Rectal smooth muscle tissue (tissue), 1 donor: ENCODE measurements at regions not wholly inside any gene's neighbourhood (a gene's known extent, or its start where the extent isn't known, plus 50 kb on each side); places are given as distances from the start of the nearest gene placed in this dataset.
A peak's percentile ranks its signal among the peaks of the same experiment; 100 is the strongest.

ENCODE experiments used
- H3K27ac ChIP-seq: one replicate; pipeline ENCODE4 v1.7.0; 2013; ENCODE audit warnings: low read depth, low read length, inconsistent platforms
- H3K27me3 ChIP-seq: one replicate; pipeline ENCODE4 v1.7.0; 2013; ENCODE audit warnings: low read length; ENCODE audit not compliant: control insufficient read depth, insufficient read depth
- H3K36me3 ChIP-seq: one replicate; pipeline ENCODE4 v1.7.0; 2013; ENCODE audit warnings: low read length; ENCODE audit not compliant: control insufficient read depth, insufficient read depth
- H3K4me1 ChIP-seq: one replicate; pipeline ENCODE4 v1.7.0; 2013; ENCODE audit warnings: low read length; ENCODE audit not compliant: control insufficient read depth, insufficient read depth
- H3K4me3 ChIP-seq: one replicate; pipeline ENCODE4 v1.7.0; 2013; ENCODE audit warnings: low read length
- H3K9ac ChIP-seq: one replicate; pipeline ENCODE4 v1.7.0; 2013; ENCODE audit warnings: low read length

DNA sequence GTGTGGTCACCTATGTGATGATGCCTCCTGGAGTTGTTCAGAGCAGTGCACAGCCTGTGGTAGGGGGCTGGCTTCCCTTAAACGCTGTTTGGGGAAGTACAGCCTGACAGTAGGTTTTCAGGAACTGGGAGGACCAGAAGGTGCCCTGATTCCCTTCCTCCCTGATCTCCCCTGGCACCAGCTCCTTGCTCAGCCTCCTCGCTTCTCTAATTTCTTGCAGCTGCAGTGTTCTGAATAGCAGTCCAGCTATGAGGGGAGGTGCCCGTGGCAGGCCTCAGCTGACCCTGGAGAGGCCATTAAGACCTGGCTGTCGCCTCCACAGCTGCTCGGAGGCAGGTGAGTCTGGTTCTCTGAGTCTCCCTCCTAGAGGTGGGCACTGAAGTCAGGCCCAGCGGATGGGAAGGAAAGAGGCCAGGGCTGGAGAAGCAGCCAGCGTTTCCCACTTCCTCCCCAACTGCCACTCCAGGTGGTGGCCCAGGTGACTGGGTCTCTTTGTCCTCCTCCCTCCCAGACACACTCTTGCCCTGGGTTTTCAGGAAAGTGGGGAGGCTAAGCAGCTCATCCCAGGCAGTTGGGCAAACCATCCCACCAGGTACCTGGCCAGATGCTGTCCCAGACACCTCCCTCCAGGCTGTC is 52.0 kb upstream of the RPL11 start:
- H3K27ac ChIP-seq, result no peak overlapping the region
- H3K4me1 ChIP-seq, result no peaks in the 10 kb centered on the region
- no peak overlapping the region for H3K9ac ChIP-seq
- no peak overlapping the region for H3K4me3 ChIP-seq
- H3K27me3 ChIP-seq, result no peaks in the 10 kb centered on the region
- H3K36me3 ChIP-seq, result no peaks in the 10 kb centered on the region

- no peak overlapping the region for H3K27ac ChIP-seq
- no peak overlapping the region for H3K9ac ChIP-seq
- no peaks in the 10 kb centered on the region for H3K27me3 ChIP-seq
- H3K4me3 ChIP-seq, result no peak overlapping the region
- no peaks in the 10 kb centered on the region for H3K4me1 ChIP-seq
- no peaks in the 10 kb centered on the region for H3K36me3 ChIP-seq
Measured at GRCh38 chr1:23638786-23639241, 52.8 kb upstream of the RPL11 start.

- no peaks in the 10 kb centered on the region for H3K4me1 ChIP-seq
- H3K27ac ChIP-seq, result no peak overlapping the region
- no peaks in the 10 kb centered on the region for H3K27me3 ChIP-seq
- no peak overlapping the region for H3K9ac ChIP-seq
- no peaks in the 10 kb centered on the region for H3K36me3 ChIP-seq
- H3K4me3 ChIP-seq, result no peak overlapping the region
Measured at GRCh38 chr1:23638188-23638619, 53.4 kb upstream of the RPL11 start.

GRCh38 chr1:23636009-23636408 is 55.6 kb upstream of the RPL11 start:
- Histone ChIP-seq H3K4me3 (no peak overlapping the region), H3K27me3 (no peaks in the 10 kb centered on the region), H3K27ac (no peak overlapping the region), H3K9ac (no peak overlapping the region), H3K36me3 (no peaks in the 10 kb centered on the region), H3K4me1 (no peaks in the 10 kb centered on the region)

DNA sequence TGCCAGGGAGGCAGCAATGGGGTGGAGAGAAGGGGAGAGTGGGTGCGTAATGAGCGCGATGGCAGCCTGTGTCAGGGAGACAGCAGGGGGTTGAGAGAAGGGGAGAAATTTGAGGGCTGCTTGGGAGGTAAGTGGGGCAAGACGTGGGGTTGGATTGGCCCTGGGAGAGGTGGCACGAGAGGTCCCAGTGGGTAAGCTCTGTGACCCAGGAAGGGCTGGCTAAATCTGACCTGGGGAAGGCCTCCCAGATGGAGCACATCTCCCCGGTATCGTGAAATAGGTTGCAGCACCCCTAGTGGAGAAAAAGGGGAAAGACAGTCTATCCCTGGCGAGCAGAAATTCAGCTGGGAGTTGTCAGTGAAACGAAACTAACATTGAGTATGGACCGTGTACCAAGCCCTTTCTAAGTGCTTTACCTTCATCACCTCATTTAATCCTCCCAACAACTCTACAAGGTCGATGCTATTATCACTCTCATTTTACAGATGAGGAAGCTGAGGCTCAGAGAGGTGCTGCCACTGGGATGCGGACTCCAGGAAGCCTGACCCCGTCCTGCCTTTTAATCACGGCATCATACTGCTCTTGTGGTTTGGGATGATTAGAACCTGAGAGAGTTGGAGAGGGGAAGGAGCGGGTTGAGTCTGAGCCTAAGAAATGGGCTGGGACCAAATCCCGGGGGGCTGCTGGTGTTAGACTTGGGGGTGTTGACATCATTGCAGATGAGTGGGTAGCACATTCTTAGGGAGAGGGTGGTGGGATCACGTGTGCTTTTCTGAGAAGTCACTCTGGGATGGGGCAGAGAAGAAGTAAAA is 56.6 kb upstream of the RPL11 start:
- Histone ChIP-seq H3K4me3 (peak overlapping the region; percentile 57), H3K27ac (peak overlapping the region; percentile 55), H3K27me3 (no peaks in the 10 kb centered on the region), H3K4me1 (no peaks in the 10 kb centered on the region), H3K9ac (peak overlapping the region; percentile 25), H3K36me3 (no peaks in the 10 kb centered on the region)

GRCh38 chr1:23634518-23634839 is 57.1 kb upstream of the RPL11 start:
- no peaks in the 10 kb centered on the region for H3K27me3 ChIP-seq
- H3K27ac ChIP-seq, result no peak overlapping the region
- H3K4me1 ChIP-seq, result no peaks in the 10 kb centered on the region
- no peak overlapping the region for H3K4me3 ChIP-seq
- H3K36me3 ChIP-seq, result no peaks in the 10 kb centered on the region
- H3K9ac ChIP-seq, result no peak overlapping the region

DNA sequence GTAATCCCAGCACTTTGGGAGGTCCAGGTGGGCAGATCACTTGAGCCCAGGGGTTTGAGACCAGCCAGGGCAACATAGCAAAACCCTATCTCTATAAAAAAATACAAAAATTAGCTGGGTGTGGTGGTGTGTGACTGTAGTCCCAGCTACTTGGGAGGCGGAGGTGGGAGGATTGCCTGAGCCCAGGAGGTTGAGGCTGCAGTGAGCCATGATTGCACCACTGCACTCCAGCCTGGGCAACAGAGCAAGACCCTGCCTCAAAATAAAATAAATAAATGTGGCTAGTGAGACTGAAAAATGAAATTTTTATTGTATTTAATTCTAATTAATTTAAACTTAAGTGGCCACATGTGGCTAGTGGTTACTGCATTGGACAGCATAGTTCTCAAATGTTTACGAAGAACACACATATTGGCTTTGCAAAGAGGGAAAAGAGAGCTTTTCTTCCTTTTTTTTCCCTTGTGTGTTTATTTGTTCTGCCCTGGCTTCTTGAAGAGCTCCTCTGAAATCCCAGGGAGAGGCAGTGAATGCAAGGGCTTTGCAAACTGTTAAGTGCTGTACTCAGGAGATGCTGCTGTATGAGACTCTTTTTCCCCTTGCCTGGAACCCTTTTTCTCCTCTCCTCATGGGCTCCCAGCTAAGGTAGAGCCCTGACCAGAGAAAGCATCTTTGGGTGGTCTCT is 59.0 kb upstream of the RPL11 start:
- H3K4me1 ChIP-seq, result no peaks in the 10 kb centered on the region
- no peak overlapping the region for H3K27ac ChIP-seq
- no peak overlapping the region for H3K9ac ChIP-seq
- H3K4me3 ChIP-seq, result no peak overlapping the region
- H3K36me3 ChIP-seq, result no peaks in the 10 kb centered on the region
- H3K27me3 ChIP-seq, result no peaks in the 10 kb centered on the region

GRCh38 chr1:23629708-23630290 is 61.8 kb upstream of the RPL11 start:
- Histone ChIP-seq H3K9ac (no peak overlapping the region), H3K36me3 (no peaks in the 10 kb centered on the region), H3K4me3 (no peak overlapping the region), H3K27me3 (no peaks in the 10 kb centered on the region), H3K4me1 (no peaks in the 10 kb centered on the region), H3K27ac (no peak overlapping the region)

- H3K4me1 ChIP-seq, result no peaks in the 10 kb centered on the region
- H3K27ac ChIP-seq, result no peak overlapping the region
- no peak overlapping the region for H3K9ac ChIP-seq
- H3K27me3 ChIP-seq, result no peaks in the 10 kb centered on the region
- H3K36me3 ChIP-seq, result no peaks in the 10 kb centered on the region
- no peak overlapping the region for H3K4me3 ChIP-seq
Measured at GRCh38 chr1:23628951-23629387, 62.6 kb upstream of the RPL11 start.

DNA sequence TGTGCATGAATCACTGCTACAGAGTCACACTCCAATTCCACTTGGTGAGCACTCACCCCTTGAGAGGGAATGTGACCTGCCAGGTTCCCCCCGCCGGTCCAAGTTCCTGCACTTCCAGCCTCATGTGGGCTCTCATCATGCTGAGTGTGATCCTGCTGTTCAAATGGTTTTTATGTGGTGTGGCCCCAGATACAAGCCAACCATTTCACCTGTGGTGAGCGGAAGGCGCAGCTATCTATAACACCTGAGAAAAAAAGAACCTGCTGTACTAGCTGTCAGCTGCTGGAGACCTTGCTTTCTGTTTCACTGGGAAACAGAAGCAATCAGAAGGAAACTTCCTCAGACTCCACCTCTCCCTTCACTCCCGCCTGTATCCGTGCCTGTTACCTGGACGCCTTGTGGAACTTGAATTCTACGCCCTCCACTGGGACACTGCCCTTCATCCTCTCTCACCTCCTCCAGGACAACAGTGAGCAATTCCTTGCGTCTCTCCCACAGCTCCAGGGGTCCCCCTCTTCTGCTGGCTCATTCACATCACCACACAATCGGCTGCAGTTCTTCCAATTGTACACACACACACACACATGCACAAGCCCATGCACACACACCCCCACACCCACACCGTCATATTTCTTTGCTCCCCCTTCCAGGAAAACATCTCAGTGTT is 64.4 kb upstream of the RPL11 start:
- Histone ChIP-seq H3K27ac (no peak overlapping the region), H3K4me3 (peak overlapping the region; percentile 37)

DNA sequence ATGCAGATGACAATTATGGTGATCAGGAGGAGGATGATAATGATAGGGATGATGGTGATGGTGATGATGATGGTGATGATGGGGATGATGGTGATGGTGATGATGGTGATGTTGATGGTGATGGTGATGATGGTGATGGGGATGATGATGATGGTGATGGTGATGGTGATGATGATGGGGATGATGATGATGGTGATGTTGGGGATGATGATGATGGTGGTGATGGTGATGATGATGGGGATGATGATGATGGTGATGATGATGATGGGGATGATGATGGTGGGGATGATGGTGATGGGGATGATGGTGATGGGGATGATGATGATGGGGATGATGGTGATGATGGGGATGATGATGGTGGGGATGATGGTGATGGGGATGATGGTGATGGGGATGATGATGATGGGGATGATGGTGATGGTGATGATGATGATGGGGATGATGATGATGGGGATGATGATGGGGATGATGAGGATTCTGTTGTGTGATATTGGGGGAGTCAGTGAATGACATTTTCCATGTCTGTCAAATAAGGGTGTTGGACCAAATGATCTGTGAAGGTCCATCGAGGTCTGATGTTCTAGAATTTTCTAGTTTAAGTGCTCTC is 65.6 kb upstream of the RPL11 start:
- Histone ChIP-seq H3K27me3 (no peaks in the 10 kb centered on the region), H3K36me3 (no peaks in the 10 kb centered on the region), H3K4me1 (no peaks in the 10 kb centered on the region), H3K9ac (no peak overlapping the region), H3K4me3 (no peak overlapping the region), H3K27ac (no peak overlapping the region)

More for the DNA sequence above, 64.4 kb upstream of the RPL11 start:
- H3K4me1 ChIP-seq, result no peaks in the 10 kb centered on the region
- no peaks in the 10 kb centered on the region for H3K27me3 ChIP-seq
- no peak overlapping the region for H3K9ac ChIP-seq
- no peaks in the 10 kb centered on the region for H3K36me3 ChIP-seq

- no peak overlapping the region for H3K9ac ChIP-seq
- no peak overlapping the region for H3K27ac ChIP-seq
- H3K27me3 ChIP-seq, result peaks cover 3% of the 10 kb centered on the region
- H3K36me3 ChIP-seq, result no peaks in the 10 kb centered on the region
- no peak overlapping the region for H3K4me3 ChIP-seq
- no peaks in the 10 kb centered on the region for H3K4me1 ChIP-seq
Measured at GRCh38 chr1:23625459-23625858, 66.1 kb upstream of the RPL11 start.
